Fibroblast of lung (primary cell): ENCODE measurements at regions not wholly inside any gene's neighbourhood (a gene's known extent, or its start where the extent isn't known, plus 50 kb on each side); places are given as distances from the start of the nearest gene placed in this dataset.

Experiments used
- DNase-seq, 2 donors: peaks; one replicate each; pipeline versions ENCODE4 v3.0.0 to v3.0.0-alpha.2; 2010; ENCODE audit warnings: low read depth in 2 of 2
- H2AFZ ChIP-seq: 2 replicates; pipeline ENCODE4 v1.5.1; 2012; ENCODE audit warnings: low read length, control low read depth, inconsistent platforms
- H3K27ac ChIP-seq: 2 replicates; pipeline ENCODE4 v1.5.1; 2011; ENCODE audit warnings: low read length, control low read depth; ENCODE audit not compliant: insufficient read depth
- H3K27me3 ChIP-seq: 2 replicates; pipeline ENCODE4 v1.5.1; 2011; ENCODE audit warnings: mild to moderate bottlenecking, low read length; ENCODE audit not compliant: control insufficient read depth, insufficient read depth
- H3K36me3 ChIP-seq: 2 replicates; pipeline ENCODE4 v1.5.1; 2011; ENCODE audit warnings: low read length; ENCODE audit not compliant: control insufficient read depth, insufficient read depth
- H3K4me1 ChIP-seq: 2 replicates; pipeline ENCODE4 v1.5.1; 2011; ENCODE audit warnings: low read length; ENCODE audit not compliant: control insufficient read depth, insufficient read depth; ENCODE audit errors: extremely low read depth
- H3K4me2 ChIP-seq: 2 replicates; pipeline ENCODE4 v1.5.1; 2011; ENCODE audit warnings: low read length, control low read depth; ENCODE audit not compliant: insufficient read depth; ENCODE audit errors: extremely low read depth
- H3K4me3 ChIP-seq, 4 experiments: fragments of 200-600 bp in 1 of 4; sonication (generic) in 1 of 4; replicated peaks in 1 of 4; 2 replicates each; pipeline ENCODE4 v1.5.1; 2011 to 2016; ENCODE audit warnings: low read length in 4 of 4, low read depth in 3 of 4, mild to moderate bottlenecking in 3 of 4, control low read depth in 2 of 4, inconsistent platforms in 1 of 4, mixed read lengths in 1 of 4; ENCODE audit not compliant: insufficient read depth in 1 of 4; ENCODE audit errors: control extremely low read depth in 1 of 4
- H3K79me2 ChIP-seq: 2 replicates; pipeline ENCODE4 v1.5.1; 2012; ENCODE audit warnings: mild to moderate bottlenecking, low read length, inconsistent platforms; ENCODE audit not compliant: control insufficient read depth, insufficient read depth
- H3K9ac ChIP-seq: 2 replicates; pipeline ENCODE4 v1.5.1; 2011; ENCODE audit warnings: mild to moderate bottlenecking, low read length, control low read depth; ENCODE audit not compliant: insufficient read depth
- H3K9me3 ChIP-seq: 2 replicates; pipeline ENCODE4 v1.5.1; 2012; ENCODE audit warnings: low read depth, low read length; ENCODE audit not compliant: control insufficient read depth, insufficient read depth
- H4K20me1 ChIP-seq: 2 replicates; pipeline ENCODE4 v1.5.1; 2011; ENCODE audit warnings: low read length; ENCODE audit not compliant: control insufficient read depth, insufficient read depth; ENCODE audit errors: extremely low read depth
- CTCF ChIP-seq, 2 donors: IDR thresholded peaks in 1 of 2; conservative IDR thresholded peaks in 1 of 2; 1 replicate in 1 of 2; 2 replicates in 1 of 2; pipeline ENCODE4 v1.5.1; 2011 to 2012; ENCODE audit warnings: low read length in 2 of 2, control low read depth in 1 of 2, inconsistent platforms in 1 of 2, low read depth in 1 of 2, mild to moderate bottlenecking in 1 of 2
- EZH2 ChIP-seq: IDR thresholded peaks from 2 replicates; pipeline ENCODE4 v1.5.1; 2012; ENCODE audit warnings: low read length, control low read depth, mild to moderate bottlenecking; ENCODE audit errors: missing control alignments

GRCh38 chr19:32032561-32032960, 312.8 kb upstream of the ZNF507 start:
- Histone ChIP-seq H3K9me3 (no peaks in the 10 kb centered on the region), H3K27ac (no peak overlapping the region), H3K36me3 (no peaks in the 10 kb centered on the region), H2AFZ (no peak overlapping the region), H4K20me1 (no peaks in the 10 kb centered on the region), H3K4me2 (no peak overlapping the region), H3K79me2 (no peaks in the 10 kb centered on the region), H3K27me3 (no peaks in the 10 kb centered on the region), H3K9ac (no peak overlapping the region), H3K4me1 (no peaks in the 10 kb centered on the region), H3K4me3 (no peak overlapping the region)
- DNase-seq: no peak
- TF ChIP-seq CTCF (conservative IDR thresholded peaks at IDR 0.05 in 1 of 2, IDR thresholded peaks at IDR 0.05 in 1 of 2; ENCODE audit: low read depth in 1 of 2, low read length in 2 of 2) (no peak), EZH2 (no peak)

- no peak overlapping the region for H3K4me2 ChIP-seq
- H3K4me3 ChIP-seq: no peak overlapping the region
- H3K79me2 ChIP-seq: no peaks in the 10 kb centered on the region
- no peak for TF ChIP-seq CTCF (conservative IDR thresholded peaks at IDR 0.05 in 1 of 2, IDR thresholded peaks at IDR 0.05 in 1 of 2; ENCODE audit: low read depth in 1 of 2, low read length in 2 of 2)
- no peak for TF ChIP-seq EZH2
- no peaks in the 10 kb centered on the region for H3K36me3 ChIP-seq
- H3K27ac ChIP-seq: no peak overlapping the region
- DNase-seq: no peak
- H2AFZ ChIP-seq: no peak overlapping the region
- no peaks in the 10 kb centered on the region for H4K20me1 ChIP-seq
- H3K27me3 ChIP-seq: no peaks in the 10 kb centered on the region
- no peaks in the 10 kb centered on the region for H3K9me3 ChIP-seq
- H3K9ac ChIP-seq: no peak overlapping the region
- no peaks in the 10 kb centered on the region for H3K4me1 ChIP-seq
Observed at GRCh38 chr19:32035626-32036025, 309.8 kb upstream of the ZNF507 start.

- H3K79me2 ChIP-seq: no peaks in the 10 kb centered on the region
- no peaks in the 10 kb centered on the region for H3K27me3 ChIP-seq
- no peaks in the 10 kb centered on the region for H3K4me1 ChIP-seq
- DNase-seq: no peak
- no peak overlapping the region for H3K4me2 ChIP-seq
- H3K9me3 ChIP-seq: no peaks in the 10 kb centered on the region
- H3K27ac ChIP-seq: no peak overlapping the region
- TF ChIP-seq CTCF (conservative IDR thresholded peaks at IDR 0.05 in 1 of 2, IDR thresholded peaks at IDR 0.05 in 1 of 2; ENCODE audit: low read depth in 1 of 2, low read length in 2 of 2) (no peak), EZH2 (no peak)
- no peak overlapping the region for H3K9ac ChIP-seq
- no peaks in the 10 kb centered on the region for H4K20me1 ChIP-seq
- no peak overlapping the region for H2AFZ ChIP-seq
- no peak overlapping the region for H3K4me3 ChIP-seq
- no peaks in the 10 kb centered on the region for H3K36me3 ChIP-seq
Observed at GRCh38 chr19:32038021-32038920, 307.1 kb upstream of the ZNF507 start.
